ENCODE measurements at regions not wholly inside any gene's neighbourhood (a gene's known extent, or its start where the extent isn't known, plus 50 kb on each side); places are given as distances from the start of the nearest gene placed in this dataset.

GRCh38 chr16:6018848-6019489 lies 921.4 kb upstream of the EEF2KMT start:
- Histone ChIP-seq H3K4me3 (ENCODE audit: low read length) (no peak overlapping the region), H3K9me3 (ENCODE audit: control insufficient read depth, insufficient read depth, low read length) (no peaks in the 10 kb centered on the region), H3K36me3 (ENCODE audit: control insufficient read depth, low read length) (no peaks in the 10 kb centered on the region), H3K4me1 (ENCODE audit: control insufficient read depth, low read length) (no peaks in the 10 kb centered on the region), H3K79me2 (ENCODE audit: control insufficient read depth, low read length) (no peaks in the 10 kb centered on the region), H3K27ac (ENCODE audit: low read depth, low read length) (no peak overlapping the region), H3F3A (ENCODE audit: control insufficient read depth, insufficient read depth) (no peaks in the 10 kb centered on the region), H3K4me2 (ENCODE audit: low read length) (no peak overlapping the region), H4K20me1 (ENCODE audit: control insufficient read depth, insufficient read depth, low read depth, low read length) (no peaks in the 10 kb centered on the region), H3K9me2 (replicated peaks; ENCODE audit: control insufficient read depth, low read length) (no peaks in the 10 kb centered on the region), H3K27me3 (ENCODE audit: control insufficient read depth, low read length) (no peaks in the 10 kb centered on the region)
- TF ChIP-seq CTCF (IDR thresholded peaks at IDR 0.05; ENCODE audit: low read depth, low read length, poor library complexity, severe bottlenecking): no peak
- no peak for TF ChIP-seq EZH2phosphoT487 (IDR thresholded peaks at IDR 0.05; ENCODE audit: borderline replicate concordance, low read length)

DNA sequence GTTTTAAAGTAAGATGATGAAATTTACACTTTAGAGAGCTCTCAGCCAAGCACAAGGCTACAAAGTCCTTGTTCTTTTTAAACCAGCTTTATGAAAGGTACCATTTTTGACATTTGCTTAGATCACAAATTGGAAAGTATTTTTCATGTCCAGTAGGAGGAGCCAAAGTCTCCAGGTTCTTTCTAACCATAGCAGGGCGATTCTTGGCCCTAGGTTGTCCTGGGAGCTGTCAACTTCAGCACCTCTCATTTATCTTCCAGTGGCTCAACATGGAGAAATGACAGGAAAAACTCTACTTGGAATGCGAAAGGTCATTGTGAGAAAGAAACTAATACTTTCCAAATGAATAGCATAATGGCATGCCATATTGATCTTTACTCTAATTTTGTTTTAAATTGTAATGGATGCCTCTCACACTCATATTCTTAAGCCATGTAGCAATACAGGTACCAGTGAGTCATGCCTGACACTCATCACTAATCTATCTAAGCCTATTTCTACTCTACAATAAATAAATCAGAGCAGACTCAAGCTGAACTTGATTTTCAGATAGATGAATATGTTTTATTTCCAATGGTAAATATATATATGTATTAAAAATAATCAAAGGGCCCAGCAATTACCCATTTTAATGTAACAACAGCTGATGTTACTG lies 919.1 kb upstream of the EEF2KMT start:
- Histone ChIP-seq H3K4me2 (ENCODE audit: low read length) (no peak overlapping the region), H3K27me3 (ENCODE audit: control insufficient read depth, low read length) (no peaks in the 10 kb centered on the region), H4K20me1 (ENCODE audit: control insufficient read depth, insufficient read depth, low read depth, low read length) (no peaks in the 10 kb centered on the region), H3K4me1 (ENCODE audit: control insufficient read depth, low read length) (no peaks in the 10 kb centered on the region), H3K9me2 (replicated peaks; ENCODE audit: control insufficient read depth, low read length) (no peaks in the 10 kb centered on the region), H3K27ac (ENCODE audit: low read depth, low read length) (no peak overlapping the region), H3F3A (ENCODE audit: control insufficient read depth, insufficient read depth) (no peaks in the 10 kb centered on the region), H3K79me2 (ENCODE audit: control insufficient read depth, low read length) (no peaks in the 10 kb centered on the region), H3K36me3 (ENCODE audit: control insufficient read depth, low read length) (no peaks in the 10 kb centered on the region), H3K4me3 (ENCODE audit: low read length) (no peak overlapping the region), H3K9me3 (ENCODE audit: control insufficient read depth, insufficient read depth, low read length) (no peaks in the 10 kb centered on the region)
- TF ChIP-seq CTCF (IDR thresholded peaks at IDR 0.05; ENCODE audit: low read depth, low read length, poor library complexity, severe bottlenecking) (peak; percentile 61), EZH2phosphoT487 (IDR thresholded peaks at IDR 0.05; ENCODE audit: borderline replicate concordance, low read length) (no peak)

- TF ChIP-seq EZH2phosphoT487 (IDR thresholded peaks at IDR 0.05; ENCODE audit: borderline replicate concordance, low read length) (no peak), CTCF (IDR thresholded peaks at IDR 0.05; ENCODE audit: low read depth, low read length, poor library complexity, severe bottlenecking) (no peak)
- Histone ChIP-seq H3F3A (ENCODE audit: control insufficient read depth, insufficient read depth) (no peaks in the 10 kb centered on the region), H3K4me2 (ENCODE audit: low read length) (no peak overlapping the region), H3K4me3 (ENCODE audit: low read length) (no peak overlapping the region), H3K27me3 (ENCODE audit: control insufficient read depth, low read length) (no peaks in the 10 kb centered on the region), H3K9me2 (replicated peaks; ENCODE audit: control insufficient read depth, low read length) (no peaks in the 10 kb centered on the region), H3K9me3 (ENCODE audit: control insufficient read depth, insufficient read depth, low read length) (no peaks in the 10 kb centered on the region), H3K4me1 (ENCODE audit: control insufficient read depth, low read length) (no peaks in the 10 kb centered on the region), H3K27ac (ENCODE audit: low read depth, low read length) (no peak overlapping the region), H4K20me1 (ENCODE audit: control insufficient read depth, insufficient read depth, low read depth, low read length) (no peaks in the 10 kb centered on the region), H3K36me3 (ENCODE audit: control insufficient read depth, low read length) (no peaks in the 10 kb centered on the region), H3K79me2 (ENCODE audit: control insufficient read depth, low read length) (no peaks in the 10 kb centered on the region)
Observed at GRCh38 chr16:6012716-6013115, 915.1 kb upstream of the EEF2KMT start.
